CD4-positive, alpha-beta T cell treated with Interleukin-17A for 4 hours (primary cell): ENCODE measurements at regions not wholly inside any gene's neighbourhood (a gene's known extent, or its start where the extent isn't known, plus 50 kb on each side); places are given as distances from the start of the nearest gene placed in this dataset.
"Not testable (repeated sequence)": the region's sequence is repeated elsewhere in the genome, so short reads cannot be mapped to it uniquely, and the experiment has no call there.

Source experiments
- DNase-seq: peaks from one replicate; pipeline ENCODE4 v3.0.0-alpha.2; 2020; ENCODE audit warnings: mixed read lengths

DNA sequence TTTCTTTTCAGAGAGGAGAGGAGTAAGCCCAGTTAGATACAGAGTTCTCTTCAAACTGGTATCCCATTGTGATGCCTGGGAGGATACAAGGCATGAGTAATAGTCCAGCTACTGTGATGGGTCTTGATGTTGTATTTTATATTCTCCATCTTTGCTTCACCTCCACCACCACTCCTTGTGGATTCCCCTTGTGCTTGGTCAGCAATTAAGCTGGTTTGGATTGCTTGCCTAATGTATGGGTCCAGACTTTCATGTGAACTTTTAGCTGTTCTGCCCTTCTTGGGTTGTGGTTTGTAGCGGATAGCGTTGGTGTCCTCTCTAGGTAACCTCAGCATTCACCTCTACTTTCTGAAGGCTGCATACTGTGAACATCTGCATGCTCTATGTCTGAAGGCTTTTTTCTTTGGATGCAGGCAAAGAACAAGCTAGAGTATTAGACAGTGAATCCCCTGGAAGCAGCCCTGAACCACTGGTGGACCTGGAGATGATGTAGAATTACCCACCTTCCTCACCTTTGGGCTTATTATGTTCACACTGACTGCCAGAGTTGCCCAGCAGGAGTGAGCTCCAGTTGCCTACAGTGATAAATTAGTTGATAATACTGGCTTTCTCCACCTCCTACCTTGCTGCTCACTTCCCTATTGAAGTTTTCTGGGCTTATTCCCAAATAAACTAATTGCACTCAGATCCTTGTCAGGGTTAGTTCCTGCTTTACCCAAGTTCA lies 126.5 kb upstream of the MTPN start:
- DNase-seq, result no peak

DNA sequence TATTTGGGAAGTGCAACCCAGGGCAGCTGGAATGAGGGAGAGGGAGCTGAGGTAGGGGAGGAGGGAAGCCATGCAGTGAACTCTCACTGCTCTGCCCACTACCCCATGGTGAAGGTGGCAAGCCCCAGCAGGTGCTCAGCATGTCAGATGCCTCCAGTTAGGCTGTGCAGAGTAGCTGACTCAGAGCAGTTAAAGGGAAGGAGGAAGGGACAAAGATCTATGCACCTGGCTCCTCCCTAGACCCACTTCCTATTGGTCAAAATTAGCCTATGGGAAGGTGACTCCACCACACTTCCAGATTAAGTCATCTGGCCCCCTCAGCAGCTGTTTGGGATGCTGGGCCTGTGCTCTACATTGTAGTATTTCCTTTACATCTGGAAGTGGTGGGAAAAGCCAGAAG lies 125.7 kb upstream of the MTPN start:
- DNase-seq, result no peak

DNA sequence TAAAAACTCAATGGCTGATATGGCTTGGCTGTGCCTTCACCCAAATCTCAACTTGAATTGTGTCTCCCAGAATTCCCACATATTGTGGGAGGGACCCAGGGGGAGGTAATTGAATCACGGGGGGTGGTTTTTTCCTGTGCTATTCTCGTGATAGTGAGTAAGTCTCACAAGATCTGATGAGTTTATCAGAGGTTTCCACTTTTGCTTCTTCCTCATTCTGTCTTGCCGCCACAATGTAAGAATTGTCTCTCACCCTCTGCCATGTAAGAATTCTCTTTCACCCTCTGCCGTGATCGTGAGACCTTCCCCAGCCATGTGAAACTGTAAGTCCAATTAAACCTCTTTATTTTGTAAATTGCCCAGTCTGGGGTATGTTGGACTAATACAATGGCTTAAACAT lies 115.6 kb upstream of the MTPN start:
- DNase-seq, result not testable (repeated sequence)

DNA sequence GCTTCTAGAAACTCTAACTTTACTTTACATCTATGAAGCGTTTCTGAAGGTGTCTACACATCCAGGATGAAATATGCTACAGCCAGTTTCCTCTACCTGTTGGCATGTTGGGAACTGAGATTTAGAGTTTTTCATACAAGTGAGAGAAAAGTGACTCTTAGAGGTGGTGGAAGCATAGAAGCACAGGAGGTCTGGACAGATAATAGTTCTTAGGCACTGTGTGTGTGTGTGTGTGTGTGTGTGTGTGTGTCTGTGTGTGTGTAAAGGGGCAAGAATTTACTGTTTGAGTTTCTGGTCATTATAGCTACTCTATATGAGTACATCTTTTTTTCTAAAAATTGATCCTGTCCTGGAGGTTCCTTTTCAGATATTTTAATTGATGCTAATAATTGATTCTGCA lies 110.7 kb upstream of the MTPN start:
- no peak for DNase-seq

DNA sequence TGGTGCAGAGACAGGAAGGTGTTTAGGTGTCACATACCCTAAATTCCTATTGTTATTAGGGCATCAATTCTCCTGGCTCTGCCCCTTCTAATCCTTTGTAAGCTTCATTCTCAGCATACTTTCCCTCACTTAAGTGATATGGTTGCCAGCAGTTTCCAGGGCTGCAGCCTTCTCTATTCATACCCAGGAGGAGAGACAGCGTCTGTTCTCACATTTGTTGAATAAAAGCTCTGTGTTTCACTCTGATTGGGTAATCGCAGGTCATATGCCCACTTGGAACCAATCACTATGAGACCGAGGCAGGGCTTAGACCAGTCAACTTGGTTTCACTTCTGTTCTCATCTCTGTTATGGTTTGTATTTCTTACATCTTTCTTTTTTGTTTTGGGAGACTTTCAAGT lies 109.6 kb upstream of the MTPN start:
- peak; percentile 5 for DNase-seq

DNA sequence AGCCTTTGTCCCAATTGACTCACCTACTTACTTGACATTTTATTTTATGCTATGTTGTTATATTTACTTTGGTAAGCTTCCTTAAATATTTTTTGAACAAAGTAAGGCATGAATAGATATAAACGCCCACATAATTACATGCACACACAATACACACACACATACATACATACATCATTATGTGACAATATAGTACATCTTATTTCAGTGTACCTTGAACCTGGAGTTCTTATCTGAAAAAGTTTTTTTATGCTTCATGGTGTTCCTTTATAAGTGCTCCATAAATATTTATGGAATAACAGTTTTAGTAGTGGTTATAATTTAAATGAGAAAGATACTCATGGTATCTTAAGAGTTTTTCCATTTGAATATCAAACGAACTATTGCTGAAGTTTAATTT lies 102.8 kb upstream of the MTPN start:
- no peak for DNase-seq

DNA sequence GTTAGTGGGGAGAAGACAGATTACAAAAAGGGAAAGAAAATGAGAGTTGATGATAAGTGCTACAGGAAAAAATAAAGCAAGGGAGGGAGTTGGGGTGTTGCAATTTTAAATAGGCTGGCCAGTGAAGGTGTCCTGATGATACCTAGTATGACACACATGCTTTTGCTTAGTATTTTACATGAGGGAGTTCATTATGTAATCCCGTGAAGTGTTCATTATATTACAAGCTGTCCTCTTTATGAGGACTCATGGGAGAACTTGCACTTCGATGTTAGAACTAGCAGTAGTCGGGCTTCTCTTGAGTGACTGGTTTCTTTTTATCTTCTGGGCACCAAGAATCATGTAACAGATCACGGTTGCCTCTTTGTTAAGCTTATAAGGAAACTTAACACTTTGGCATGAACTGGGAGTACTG lies 102.3 kb upstream of the MTPN start:
- DNase-seq, result no peak

DNA sequence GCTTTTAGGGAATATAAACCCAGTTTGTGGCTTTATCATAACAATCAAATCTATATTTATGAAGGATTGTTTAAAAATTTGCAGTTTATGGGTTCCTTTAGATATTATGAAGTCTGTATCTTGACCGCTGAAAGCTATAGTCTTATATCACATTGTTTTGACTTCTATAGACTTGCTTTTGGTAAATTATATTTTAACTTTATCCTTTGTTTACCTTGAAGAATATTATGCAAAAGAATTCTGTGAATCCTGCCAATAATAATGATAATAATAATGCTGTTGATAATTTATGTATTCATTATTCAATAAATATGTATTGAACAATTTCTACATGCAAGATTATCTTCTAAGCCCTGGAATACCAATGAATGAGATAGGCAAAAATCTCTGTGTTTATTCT lies 101.9 kb upstream of the MTPN start:
- no peak for DNase-seq

DNA sequence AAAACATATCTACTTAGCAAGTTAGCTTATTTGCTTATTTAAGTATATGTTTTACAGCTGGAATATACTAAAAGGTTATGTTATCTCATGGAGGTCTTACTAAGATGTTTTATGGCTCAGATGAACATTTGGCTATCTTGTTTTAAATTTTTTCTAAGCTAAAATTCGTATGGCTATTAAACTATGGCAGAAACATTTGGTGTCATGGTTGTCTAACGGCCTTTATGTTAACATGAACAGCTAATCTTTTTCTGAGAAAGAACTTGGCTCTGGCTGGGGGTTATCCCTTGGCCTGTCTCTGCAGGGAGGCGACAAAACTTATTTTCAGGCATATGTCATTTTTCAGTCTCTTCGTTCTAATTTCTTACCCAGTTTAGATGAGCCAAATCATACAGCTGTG lies 101.5 kb upstream of the MTPN start:
- no peak for DNase-seq

DNA sequence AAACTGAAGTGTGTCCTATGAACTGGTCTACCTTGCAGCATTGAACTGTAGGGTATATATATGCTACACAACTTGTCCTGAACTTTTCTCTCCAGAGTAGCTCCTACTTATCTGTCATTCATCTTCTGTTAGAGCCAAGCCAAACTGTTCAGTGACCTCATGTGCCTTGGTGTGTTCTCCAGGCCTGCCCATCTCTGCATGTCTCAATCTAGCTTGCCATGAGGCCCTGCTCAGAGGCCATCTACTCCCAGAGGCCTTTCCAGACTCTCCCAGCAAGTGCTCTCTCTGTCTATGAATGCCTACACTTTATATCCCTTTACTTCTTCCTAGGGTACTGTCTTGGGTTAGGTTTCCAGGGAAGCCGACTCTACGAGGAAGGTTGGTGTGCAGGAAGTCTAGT lies 99.8 kb upstream of the MTPN start:
- DNase-seq, result no peak

DNA sequence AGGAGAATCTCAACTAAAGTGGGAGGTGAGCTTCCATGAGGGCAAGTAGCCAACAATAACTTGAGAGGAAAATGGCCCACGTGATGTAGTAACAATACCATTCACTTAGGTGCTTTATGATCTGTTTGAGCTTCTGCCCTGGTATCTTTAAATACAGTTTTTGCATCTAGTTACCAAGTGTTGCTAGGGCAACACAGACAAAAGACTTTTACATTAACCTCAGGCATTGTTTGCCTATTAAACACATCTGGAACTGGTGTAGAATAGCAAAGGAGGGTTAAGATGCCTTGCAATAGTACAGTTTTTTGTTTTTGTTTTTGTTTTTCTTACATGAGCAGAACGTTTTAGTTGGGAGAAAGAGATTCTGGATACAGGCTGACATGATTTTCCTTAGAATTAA lies 97.7 kb upstream of the MTPN start:
- DNase-seq, result no peak

DNA sequence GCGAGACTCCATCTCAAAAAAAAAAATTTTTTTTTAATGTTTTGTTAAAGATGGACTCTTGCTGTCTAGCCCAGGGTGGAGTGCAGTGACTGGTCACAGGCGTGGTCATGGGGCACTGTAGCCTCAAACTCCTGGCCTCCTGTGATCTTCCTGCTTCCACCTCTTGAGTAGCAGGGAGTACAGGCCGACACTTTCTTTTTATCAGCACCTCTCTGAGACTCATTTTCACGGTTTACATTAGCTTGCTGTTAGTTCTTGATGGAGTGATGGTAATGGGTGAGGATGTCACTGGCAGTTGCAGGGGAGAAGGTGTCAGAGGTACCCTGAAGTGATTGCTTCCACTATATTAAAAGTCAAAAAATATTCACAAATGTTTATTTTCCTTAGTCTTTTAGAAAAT lies 95.3 kb upstream of the MTPN start:
- DNase-seq, result no peak

DNA sequence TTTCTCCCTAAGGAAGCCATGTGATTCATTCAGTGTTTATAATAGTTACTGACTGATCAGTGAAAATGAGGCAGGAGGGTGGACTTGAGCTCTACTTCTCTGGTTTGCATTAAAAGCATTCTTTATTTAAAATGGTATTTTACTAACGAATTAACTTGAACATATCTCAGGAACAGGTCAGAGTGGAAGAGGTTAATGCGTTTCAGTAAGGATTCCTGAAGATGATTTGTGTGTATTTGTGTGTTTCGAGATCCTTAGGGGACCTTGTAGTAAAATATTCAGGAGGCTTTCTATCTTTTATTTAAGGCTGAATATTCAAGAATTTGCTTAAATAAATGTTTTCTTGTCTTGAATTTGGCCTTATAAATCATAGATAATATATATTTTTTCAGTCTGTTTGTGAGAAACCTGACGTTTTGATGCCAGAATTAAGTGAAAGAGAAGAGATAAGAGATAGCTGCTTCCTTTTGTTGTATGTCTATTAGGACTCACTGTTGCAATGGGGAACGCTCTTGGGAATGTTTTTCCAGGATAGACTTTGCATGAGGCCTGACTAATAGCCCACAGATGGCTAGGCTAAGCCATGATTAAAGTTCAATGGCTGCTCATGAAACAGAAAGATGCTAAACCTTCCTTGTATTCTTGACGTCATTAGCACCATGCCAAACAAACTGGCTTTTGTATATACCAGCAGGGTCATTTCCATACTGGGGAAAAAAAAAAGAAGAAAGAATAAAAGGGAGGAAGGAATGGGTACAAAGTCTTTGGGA lies 93.8 kb upstream of the MTPN start:
- DNase-seq, result no peak

DNA sequence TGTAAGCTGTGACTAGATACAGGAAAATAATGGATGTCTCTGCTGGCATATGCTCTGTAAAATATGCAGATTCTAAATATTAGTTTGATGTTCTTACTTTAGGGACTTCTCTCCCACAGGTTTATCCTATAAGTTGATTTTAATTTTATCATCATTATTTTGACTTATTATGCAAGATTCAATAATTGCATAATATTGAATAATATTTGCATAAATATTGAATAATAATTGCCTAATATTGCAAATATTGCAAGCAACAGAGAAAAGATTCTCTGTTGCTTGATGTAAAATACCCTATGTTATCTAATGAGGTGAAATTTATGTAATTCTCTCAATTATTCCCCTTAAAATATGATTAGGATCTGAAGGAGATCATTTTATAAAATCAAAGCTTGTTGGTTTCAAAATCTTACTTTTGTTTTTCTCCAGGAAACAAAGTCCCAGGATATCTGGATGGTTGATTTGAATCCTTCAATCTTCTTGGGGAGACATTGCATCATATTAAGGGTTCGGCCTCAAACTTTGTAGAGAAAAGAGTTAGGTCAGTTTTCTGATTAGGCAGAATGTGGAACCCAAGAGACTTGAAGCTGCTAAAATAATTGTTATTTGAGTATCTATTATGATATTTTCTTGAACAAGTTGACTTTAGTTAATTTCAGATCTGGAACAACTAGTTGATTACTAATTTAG lies 92.8 kb upstream of the MTPN start:
- DNase-seq, result no peak

DNA sequence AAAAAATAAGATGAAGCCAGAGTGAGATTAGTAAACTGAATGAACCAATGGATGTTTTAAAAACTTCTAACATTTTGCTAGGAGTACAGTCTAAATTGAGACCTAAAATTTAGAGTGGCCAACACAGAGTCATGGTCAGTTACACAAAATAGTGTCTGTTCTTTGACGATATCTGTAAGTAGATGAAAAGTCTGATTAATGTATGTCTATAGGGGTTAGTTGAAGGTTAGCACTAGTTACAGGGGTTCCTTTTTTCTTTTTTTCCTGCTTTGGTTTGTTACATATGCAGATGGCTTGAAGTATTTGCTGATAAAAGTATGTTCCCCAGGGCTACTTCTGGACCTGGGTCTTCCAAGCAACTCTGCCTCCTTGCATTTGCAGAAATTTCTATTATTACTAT lies 90.1 kb upstream of the MTPN start:
- no peak for DNase-seq

DNA sequence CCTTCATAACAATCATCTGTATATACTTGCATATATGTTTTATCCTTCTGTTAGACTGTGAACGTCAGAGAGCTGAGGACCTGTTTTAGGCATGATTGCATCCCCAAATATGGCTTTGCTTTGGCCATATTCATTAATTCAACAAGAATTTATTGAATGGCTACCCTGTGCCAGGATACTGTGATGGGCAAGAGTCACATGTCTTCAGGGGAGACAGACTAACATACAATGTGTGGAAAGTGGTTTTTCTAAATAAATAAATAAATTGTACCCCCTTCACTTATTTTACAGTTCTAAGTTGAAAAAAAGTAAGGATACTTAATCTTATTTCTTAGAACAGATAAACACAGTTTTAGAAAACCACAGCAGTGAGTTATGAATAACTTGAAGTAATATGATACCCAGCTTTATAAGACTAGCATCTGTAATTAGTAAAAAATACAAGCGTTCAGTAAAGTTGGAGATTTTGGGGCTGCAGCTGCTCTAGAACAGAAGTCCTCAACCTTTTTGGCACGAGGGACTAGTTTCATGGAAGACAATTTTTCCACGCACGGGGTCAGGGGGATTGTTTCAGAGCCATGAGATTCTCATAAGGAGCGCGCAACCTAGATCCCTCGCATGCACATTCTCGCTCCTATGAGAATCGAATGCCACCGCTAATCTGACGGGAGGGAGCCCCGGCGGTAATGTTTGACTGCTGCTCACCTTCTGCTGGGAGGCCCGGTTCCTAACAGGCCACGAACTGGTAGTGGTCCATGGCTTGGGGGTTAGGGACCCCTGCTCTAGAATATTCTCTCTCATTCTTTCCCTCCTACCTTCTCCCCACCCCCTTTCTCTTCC lies 89.4 kb upstream of the MTPN start:
- DNase-seq, result no peak

DNA sequence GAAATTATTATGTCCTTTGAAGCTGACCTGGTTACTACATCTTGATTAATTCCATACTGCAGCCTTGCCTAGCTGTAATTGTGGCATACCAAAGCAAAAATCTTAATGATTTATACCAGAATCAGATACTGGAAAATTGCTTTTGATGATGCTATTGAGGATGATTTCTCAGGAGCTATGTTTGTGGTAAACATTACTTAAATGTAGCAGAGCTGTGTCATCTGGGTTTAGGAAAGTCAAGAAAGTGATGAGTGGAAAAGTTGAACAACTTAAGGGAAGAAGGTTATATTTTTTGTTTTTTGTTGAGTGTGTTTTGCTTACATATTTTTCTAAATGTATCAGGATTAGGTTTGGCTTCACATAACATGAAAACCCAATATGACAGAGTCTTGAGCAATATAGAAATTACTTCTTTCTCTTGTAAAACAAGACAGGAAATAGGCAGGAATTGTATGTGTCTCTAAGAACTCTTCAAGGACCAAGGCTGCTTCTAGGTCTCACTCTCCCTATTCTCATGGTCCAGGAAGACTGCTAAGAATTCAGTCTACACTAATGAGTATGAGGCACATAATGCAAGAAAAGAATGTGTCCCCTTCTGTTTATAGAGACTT lies 87.6 kb upstream of the MTPN start:
- no peak for DNase-seq

DNA sequence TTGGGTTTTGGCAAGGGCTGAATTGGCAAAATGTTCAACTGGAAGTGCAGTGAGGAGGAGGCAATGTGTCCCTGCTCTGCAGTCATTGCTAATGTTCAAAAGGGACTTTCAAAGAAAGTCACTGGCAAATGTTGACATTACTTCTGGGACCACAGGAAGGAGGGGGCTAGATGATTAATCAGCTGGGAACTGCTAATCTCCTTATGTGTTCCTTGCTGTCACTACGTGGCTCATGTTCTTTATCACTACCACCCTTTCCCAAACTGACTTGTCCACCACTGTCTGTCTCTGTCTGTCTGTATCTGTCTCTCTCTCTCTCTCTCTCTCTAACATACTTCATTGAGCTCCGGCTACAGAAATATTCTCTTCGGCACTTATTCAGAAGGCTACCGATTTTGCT lies 86.9 kb upstream of the MTPN start:
- DNase-seq, result no peak

DNA sequence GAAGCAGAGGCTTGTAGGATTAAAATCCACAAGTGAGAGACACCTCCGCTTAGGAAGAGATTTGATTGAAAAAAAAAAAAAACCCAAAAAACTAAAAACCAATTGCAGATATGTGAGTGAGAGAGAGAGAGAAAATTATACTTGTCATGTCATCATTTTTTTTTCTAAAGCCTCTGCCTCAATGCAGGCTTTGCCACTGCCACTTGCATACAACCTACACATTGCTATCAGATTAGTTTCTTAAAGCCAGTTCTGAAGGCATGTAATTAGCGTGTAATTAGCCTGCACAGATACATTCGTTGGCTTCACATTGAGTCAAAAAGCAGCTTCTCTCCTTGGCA lies 86.1 kb upstream of the MTPN start:
- no peak for DNase-seq

DNA sequence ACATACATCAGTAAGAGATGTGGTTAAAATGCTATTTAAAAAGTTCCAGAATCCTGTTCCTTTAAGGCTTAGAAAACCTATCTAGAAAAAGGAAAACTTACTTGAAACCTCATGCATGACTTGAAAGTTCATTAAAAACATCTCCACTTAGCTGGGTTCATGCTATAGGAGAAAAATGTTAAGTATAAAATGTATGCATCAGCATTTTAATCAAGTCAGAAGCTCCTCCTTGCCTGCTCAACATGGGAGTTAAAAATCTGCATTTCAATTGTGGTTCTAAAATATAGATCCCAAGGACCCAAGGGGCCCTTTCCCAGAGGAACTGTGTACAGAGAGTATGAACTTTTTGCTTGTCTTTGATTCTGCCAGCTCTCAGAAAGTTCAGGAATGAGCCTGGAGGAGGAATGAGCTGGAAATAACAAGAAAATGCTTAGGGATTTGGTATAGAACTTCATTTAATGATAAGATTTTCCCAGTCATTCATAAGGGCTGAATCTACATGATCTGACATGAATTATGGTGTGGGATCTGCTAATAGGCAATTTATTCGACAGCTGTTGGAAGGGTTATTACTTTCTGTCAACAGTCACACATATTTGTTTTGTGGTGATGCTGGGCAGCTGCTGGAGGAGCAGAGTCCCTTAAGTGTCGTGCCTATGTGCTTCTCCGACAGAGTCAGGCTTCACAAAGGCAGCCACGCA lies 85.6 kb upstream of the MTPN start:
- DNase-seq, result no peak

DNA sequence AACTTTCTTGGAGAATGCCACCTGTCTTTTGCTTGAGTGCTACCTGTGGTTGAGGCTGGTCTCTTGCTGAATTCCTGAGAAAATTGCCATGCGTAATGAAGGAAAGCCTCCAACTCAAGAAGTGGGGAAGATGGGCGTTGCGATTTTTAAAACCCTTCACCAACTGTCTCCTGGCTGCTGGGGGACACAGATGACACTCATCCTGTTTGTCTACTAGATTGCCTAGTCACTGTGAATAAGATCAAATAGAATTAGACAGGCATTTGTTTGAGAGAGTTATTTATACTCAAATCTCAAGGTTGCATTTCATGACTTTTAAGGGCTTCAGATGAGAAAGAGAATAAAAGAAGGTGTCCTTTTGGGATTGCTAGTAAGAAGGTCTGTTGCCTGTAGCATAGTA lies 84.3 kb upstream of the MTPN start:
- DNase-seq, result no peak

DNA sequence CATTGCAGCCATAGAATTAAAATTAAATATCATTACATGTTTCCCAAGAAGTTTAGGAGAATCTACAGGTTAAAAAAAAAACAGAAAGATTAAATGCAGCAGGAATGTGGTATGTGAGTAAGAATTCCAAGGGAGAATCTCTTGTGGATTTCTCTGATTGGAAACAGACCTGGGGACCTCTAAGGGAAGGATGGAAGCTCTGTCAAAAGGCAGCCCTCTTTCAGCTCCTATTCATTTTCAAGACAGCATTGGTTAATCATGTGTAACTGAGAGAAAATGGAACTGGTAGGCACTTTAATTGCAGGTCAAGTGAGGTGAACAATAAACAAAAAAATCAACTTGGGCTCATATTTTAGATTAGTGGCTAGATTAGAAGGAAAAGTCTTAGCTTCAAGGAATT lies 81.4 kb upstream of the MTPN start:
- DNase-seq, result no peak
